B cell (primary cell): ENCODE measurements at regions not wholly inside any gene's neighbourhood (a gene's known extent, or its start where the extent isn't known, plus 50 kb on each side); places are given as distances from the start of the nearest gene placed in this dataset.
A peak's percentile ranks its signal among the peaks of the same experiment; 100 is the strongest.

Source experiments
- ATAC-seq: fragments of 200-7000 bp; cut with Tn5 transposase; one replicate; pipeline ENCODE4 v1.10.0; 2021; ENCODE audit warnings: low read depth, mild to moderate bottlenecking, moderate number of reproducible peaks, moderate library complexity
- CTCF ChIA-PET: fragments of 350-600 bp; sonication (Branson Sonifier 250); formaldehyde crosslinking; loops from one replicate; lab custom pipeline; 2021; ENCODE audit warnings: antibody characterized with exemption, inconsistent platforms; lab: Charles Lee
- POLR2A ChIA-PET: fragments of 350-600 bp; sonication (Branson Sonifier 250); formaldehyde crosslinking; loops from one replicate; lab custom pipeline; 2021; ENCODE audit warnings: antibody characterized with exemption; lab: Charles Lee
- DNase-seq: peaks from one replicate; pipeline ENCODE4 v3.0.0; 2013
- H2AFZ ChIP-seq: 2 replicates; pipeline ENCODE4 v1.6.1; 2012; ENCODE audit warnings: mild to moderate bottlenecking, low read depth, low read length; ENCODE audit not compliant: insufficient read depth, poor library complexity, severe bottlenecking
- H3K27ac ChIP-seq, 2 donors: 1 replicate in 1 of 2; 2 replicates in 1 of 2; pipeline ENCODE4 v1.5.1; 2012 to 2013; ENCODE audit warnings: low read length in 2 of 2, mild to moderate bottlenecking in 2 of 2, moderate library complexity in 1 of 2
- H3K27me3 ChIP-seq, 4 experiments: fragments of 200-600 bp in 1 of 4; sonication (generic) in 1 of 4; replicated peaks in 1 of 4; 1 replicate in 2 of 4; 2 replicates in 2 of 4; pipeline versions ENCODE4 v1.6.1 to v1.7.0; 2013 to 2016; ENCODE audit warnings: low read length in 3 of 4, mild to moderate bottlenecking in 2 of 4, mixed read lengths in 1 of 4, moderate library complexity in 1 of 4; ENCODE audit not compliant: insufficient read depth in 4 of 4, control insufficient read depth in 3 of 4; ENCODE audit errors: control extremely low read depth in 1 of 4
- H3K36me3 ChIP-seq, 2 experiments: replicated peaks in 1 of 2; 1 replicate in 1 of 2; 2 replicates in 1 of 2; pipeline versions ENCODE4 v1.6.1 to v1.7.1; 2013; ENCODE audit warnings: low read length in 1 of 2; ENCODE audit not compliant: insufficient read depth in 2 of 2, control insufficient read depth in 1 of 2; ENCODE audit errors: control extremely low read depth in 1 of 2, extremely low read depth in 1 of 2
- H3K4me1 ChIP-seq, 2 donors: fragments of 200-600 bp in 1 of 2; sonication (generic) in 1 of 2; 1 replicate in 1 of 2; 2 replicates in 1 of 2; pipeline versions ENCODE4 v1.5.1 to v1.6.1; 2013 to 2017; ENCODE audit warnings: low read length in 2 of 2; ENCODE audit not compliant: control insufficient read depth in 2 of 2, insufficient read depth in 2 of 2
- H3K4me2 ChIP-seq: replicated peaks from 2 replicates; pipeline ENCODE3; 2012; ENCODE audit warnings: mild to moderate bottlenecking, low read depth, low read length; ENCODE audit not compliant: poor library complexity, severe bottlenecking
- H3K4me3 ChIP-seq, 5 experiments: fragments of 200-600 bp in 1 of 5; sonication (generic) in 1 of 5; 1 replicate in 3 of 5; 2 replicates in 2 of 5; pipeline versions ENCODE4 v1.5.1 to v1.7.0; 2011 to 2016; ENCODE audit warnings: low read length in 4 of 5, mild to moderate bottlenecking in 4 of 5, low read depth in 2 of 5, control low read depth in 1 of 5, moderate library complexity in 1 of 5; ENCODE audit not compliant: insufficient read depth in 1 of 5; ENCODE audit errors: control extremely low read depth in 1 of 5, extremely low read depth in 1 of 5
- H3K79me2 ChIP-seq: fragments of 200-600 bp; sonication (generic); one replicate; pipeline ENCODE4 v1.6.0; 2016; ENCODE audit warnings: low read length; ENCODE audit not compliant: control insufficient read depth, insufficient read depth
- H3K9ac ChIP-seq: fragments of 200-600 bp; sonication (generic); 2 replicates; pipeline ENCODE4 v1.6.1; 2017; ENCODE audit warnings: mild to moderate bottlenecking, low read length, moderate library complexity
- H3K9me3 ChIP-seq, 3 donors: one replicate each; pipeline versions ENCODE4 v1.6.1 to v1.7.1; 2013; ENCODE audit warnings: low read length in 2 of 3; ENCODE audit not compliant: control insufficient read depth in 2 of 3, insufficient read depth in 1 of 3; ENCODE audit errors: control extremely low read depth in 1 of 3
- H4K20me1 ChIP-seq: 2 replicates; pipeline ENCODE4 v1.6.0; 2012; ENCODE audit warnings: mild to moderate bottlenecking, low read length; ENCODE audit not compliant: insufficient read depth, control insufficient read depth, poor library complexity, severe bottlenecking
- H3K27ac Mint-ChIP-seq: one replicate; pipeline ENCODE4 v1.8.0; 2021; ENCODE audit warnings: mixed read lengths
- H3K27me3 Mint-ChIP-seq: one replicate; pipeline ENCODE4 v1.8.0; 2021; ENCODE audit warnings: mixed read lengths
- H3K4me1 Mint-ChIP-seq: one replicate; pipeline ENCODE4 v1.8.0; 2021; ENCODE audit warnings: mixed read lengths
- H3K4me3 Mint-ChIP-seq: one replicate; pipeline ENCODE4 v1.8.0; 2021; ENCODE audit warnings: mixed read lengths
- H3K9me3 Mint-ChIP-seq: one replicate; pipeline ENCODE4 v1.8.0; 2022; ENCODE audit warnings: mixed read lengths; ENCODE audit not compliant: insufficient read depth
- EZH2 ChIP-seq: IDR thresholded peaks from 2 replicates; pipeline ENCODE4 v1.6.1; 2012; ENCODE audit warnings: borderline replicate concordance, low read depth, mild to moderate bottlenecking, moderate library complexity, low read length; ENCODE audit not compliant: insufficient read depth, poor library complexity, severe bottlenecking
- WGBS: methylation state at CpG from one replicate; pipeline ENCODE4 v1.1.5; 2013; ENCODE audit warnings: missing lambda C conversion rate; ENCODE audit not compliant: insufficient coverage; 5-methylcytosine and 5-hydroxymethylcytosine counted together
- intact Hi-C: fragments of 100-400 bp; cut with micrococcal nuclease; formaldehyde crosslinking; loops from one replicate; pipeline ENCODE4 v1.10.0; 2022
- TF ChIP-seq, protein P1 (sequence below): fragments of 200-600 bp; IDR thresholded peaks from one replicate; pipeline ENCODE4 v1.8.0; 2022; ENCODE audit warnings: antibody characterized with exemption, mild to moderate bottlenecking

DNA sequence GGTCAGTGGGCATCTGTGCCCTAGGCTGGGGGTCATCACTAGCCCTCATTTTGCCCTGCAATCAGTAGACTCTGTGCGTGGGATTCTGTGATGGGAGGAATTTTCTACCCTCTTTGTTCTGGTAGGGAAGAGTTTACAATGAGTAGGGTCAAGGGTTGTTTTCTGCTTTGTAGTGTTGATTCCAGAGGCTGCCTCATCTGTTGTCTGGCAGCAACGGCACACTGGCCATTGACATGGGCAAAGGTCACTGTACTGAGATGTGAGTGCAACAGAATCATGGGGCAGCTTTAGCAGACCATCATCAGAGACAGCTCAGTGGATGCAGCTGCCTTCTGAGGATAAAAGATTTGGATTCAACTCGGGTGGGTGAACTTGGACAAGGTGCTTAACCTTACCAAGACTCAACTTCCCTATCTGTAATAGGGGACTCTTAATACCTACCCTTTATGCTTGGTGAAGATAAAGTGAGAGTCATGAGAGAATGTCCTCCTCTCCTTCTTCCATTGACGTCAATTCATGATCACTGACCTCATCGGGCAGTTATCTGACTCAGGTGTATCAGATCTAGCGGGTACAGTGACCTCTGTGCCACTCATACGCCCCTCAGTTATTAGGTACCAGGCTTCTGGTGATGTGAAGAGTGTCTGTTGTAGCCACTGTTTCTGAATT, 127.5 kb downstream of the RPLP1 start:
- Mint-ChIP-seq H3K9me3 (no peaks in the 10 kb centered on the region), H3K27me3 (peaks cover 11% of the 10 kb centered on the region), H3K4me3 (no peak overlapping the region), H3K4me1 (peaks cover 22% of the 10 kb centered on the region), H3K27ac (no peak overlapping the region)
- WGBS: 88% methylated on average over 2 of the region's 7 CpGs
- DNase-seq: no peak
- no peaks in the 10 kb centered on the region for H3K79me2 ChIP-seq
- POLR2A ChIA-PET: no interaction called here
- intact Hi-C loops: loop anchor here (5.0 to 10.0 kb wide), 2 partner anchors 137 to 1145 kb away; no protein-coding TSS in a partner anchor
- peaks cover 0 to 13% (median 2%) of the 10 kb centered on the region in 4 experiments for H3K27me3 ChIP-seq
- no peak overlapping the region for H3K27ac ChIP-seq
- CTCF ChIA-PET: interaction anchor here (0.9 to 1.4 kb wide), 4 partner anchors 148 to 1142 kb away, joined by 3 to 5 read pairs (median 4); no protein-coding TSS in a partner anchor
- H3K9ac ChIP-seq: no peak overlapping the region
- H3K4me1 ChIP-seq: peaks cover 16 to 20% of the 10 kb centered on the region in 2 donors
- H3K4me2 ChIP-seq: no peak overlapping the region
- H3K36me3 ChIP-seq: no peaks in the 10 kb centered on the region
- TF ChIP-seq EZH2: no peak
- TF ChIP-seq, protein P1, sequence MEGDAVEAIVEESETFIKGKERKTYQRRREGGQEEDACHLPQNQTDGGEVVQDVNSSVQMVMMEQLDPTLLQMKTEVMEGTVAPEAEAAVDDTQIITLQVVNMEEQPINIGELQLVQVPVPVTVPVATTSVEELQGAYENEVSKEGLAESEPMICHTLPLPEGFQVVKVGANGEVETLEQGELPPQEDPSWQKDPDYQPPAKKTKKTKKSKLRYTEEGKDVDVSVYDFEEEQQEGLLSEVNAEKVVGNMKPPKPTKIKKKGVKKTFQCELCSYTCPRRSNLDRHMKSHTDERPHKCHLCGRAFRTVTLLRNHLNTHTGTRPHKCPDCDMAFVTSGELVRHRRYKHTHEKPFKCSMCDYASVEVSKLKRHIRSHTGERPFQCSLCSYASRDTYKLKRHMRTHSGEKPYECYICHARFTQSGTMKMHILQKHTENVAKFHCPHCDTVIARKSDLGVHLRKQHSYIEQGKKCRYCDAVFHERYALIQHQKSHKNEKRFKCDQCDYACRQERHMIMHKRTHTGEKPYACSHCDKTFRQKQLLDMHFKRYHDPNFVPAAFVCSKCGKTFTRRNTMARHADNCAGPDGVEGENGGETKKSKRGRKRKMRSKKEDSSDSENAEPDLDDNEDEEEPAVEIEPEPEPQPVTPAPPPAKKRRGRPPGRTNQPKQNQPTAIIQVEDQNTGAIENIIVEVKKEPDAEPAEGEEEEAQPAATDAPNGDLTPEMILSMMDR: no peak
- no peaks in the 10 kb centered on the region for H3K9me3 ChIP-seq
- H2AFZ ChIP-seq: no peak overlapping the region
- no peak overlapping the region for H3K4me3 ChIP-seq
- no peaks in the 10 kb centered on the region for H4K20me1 ChIP-seq
- ATAC-seq: no peak

DNA sequence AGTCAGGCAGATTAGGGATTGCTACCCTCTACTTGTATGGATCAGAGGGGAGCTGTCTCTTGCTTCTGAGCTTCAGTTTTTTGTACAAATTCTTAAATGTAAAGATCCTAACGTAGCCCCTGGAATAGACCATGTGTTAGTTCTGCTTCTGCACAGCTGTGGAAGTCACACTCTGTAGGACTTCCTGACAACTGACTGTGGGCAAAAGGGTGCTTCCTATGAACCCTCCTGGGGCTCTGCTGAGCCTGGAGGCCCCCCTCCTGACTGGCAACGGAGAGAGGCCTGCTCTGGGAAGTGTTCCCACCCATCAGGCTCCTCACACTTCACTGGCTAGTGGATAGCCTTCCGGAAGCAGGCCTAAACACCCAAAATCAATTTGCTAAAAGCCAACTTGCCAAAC, 131.0 kb downstream of the RPLP1 start:
- DNase-seq: peak; percentile 47
- no peaks in the 10 kb centered on the region for H3K9me3 Mint-ChIP-seq
- peak overlapping the region; percentile 58 for H3K4me3 Mint-ChIP-seq
- TF ChIP-seq, protein P1: no peak
- no peak for TF ChIP-seq EZH2
- ChIA-PET POLR2A (no interaction called here), CTCF (interaction anchor here (1.0 to 1.3 kb wide), 3 partner anchors 108 to 883 kb away, joined by 3 to 4 read pairs (median 4); no protein-coding TSS in a partner anchor)
- Histone ChIP-seq H3K27me3 (peaks cover 0 to 10% (median 4%) of the 10 kb centered on the region in 4 experiments), H3K36me3 (no peaks in the 10 kb centered on the region), H3K9ac (no peak overlapping the region), H4K20me1 (no peaks in the 10 kb centered on the region), H3K9me3 (no peaks in the 10 kb centered on the region), H3K27ac (no peak overlapping the region), H3K4me2 (peak overlapping the region; percentile 60), H3K4me3 (no peak overlapping the region), H2AFZ (no peak overlapping the region), H3K79me2 (no peaks in the 10 kb centered on the region), H3K4me1 (peaks cover 11 to 12% of the 10 kb centered on the region in 2 donors)
- ATAC-seq: peak; percentile 49
- H3K4me1 Mint-ChIP-seq: peaks cover 15% of the 10 kb centered on the region
- 0% methylated on average over 3 of the region's 3 CpGs for WGBS
- H3K27me3 Mint-ChIP-seq: peaks cover 2% of the 10 kb centered on the region
- H3K27ac Mint-ChIP-seq: peak overlapping the region; percentile 38
- intact Hi-C loops: loop anchor here (5.0 kb wide), 1 partner anchor 134 kb away; no protein-coding TSS in a partner anchor
